ENCODE measurements at regions not wholly inside any gene's neighbourhood (a gene's known extent, or its start where the extent isn't known, plus 50 kb on each side); places are given as distances from the start of the nearest gene placed in this dataset.

DNA sequence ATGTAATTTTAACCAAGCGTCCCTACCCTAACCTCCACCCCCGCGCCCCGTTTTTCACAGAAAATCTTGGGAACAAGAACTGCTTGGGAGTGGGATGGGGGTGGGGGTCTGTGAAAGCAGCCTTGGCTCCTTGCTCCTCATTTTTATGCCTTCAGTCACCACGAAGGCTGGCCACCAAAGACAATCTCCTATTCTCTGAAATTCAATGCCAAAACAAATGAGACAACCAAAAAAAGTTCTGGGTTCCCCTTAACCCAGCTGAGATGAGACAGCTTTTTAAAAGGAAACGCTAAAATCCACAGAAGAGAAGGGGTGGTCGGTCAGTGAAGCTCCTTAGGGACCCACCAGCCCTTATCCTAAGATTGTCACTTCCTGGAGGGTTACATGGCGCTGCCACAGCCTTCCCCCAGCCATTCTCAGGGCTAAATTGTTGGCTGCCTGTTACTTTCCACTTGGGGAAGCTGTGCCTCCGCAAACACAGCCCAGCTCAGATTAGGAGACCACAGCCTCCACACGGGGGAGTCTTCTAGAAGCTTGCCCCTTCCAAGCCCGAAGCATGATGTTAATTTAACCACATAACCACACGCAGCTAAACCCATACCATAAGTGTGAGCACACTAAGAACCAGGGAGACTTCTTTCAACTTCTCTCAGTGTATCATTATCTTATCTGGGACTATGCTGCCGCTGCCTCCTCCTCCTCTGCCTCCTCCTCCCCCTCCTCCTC lies 136.3 kb downstream of the FOXD1 start:
- H3K27ac ChIP-seq (ENCODE audit: low read depth, low read length, poor library complexity, severe bottlenecking), result no peak overlapping the region
- DNase-seq (ENCODE audit: low spot score), result peak; percentile 4
- H3K4me1 ChIP-seq (ENCODE audit: insufficient read depth, low read length, poor library complexity, severe bottlenecking), result no peaks in the 10 kb centered on the region
- no peaks in the 10 kb centered on the region for H3K79me2 ChIP-seq (ENCODE audit: insufficient read depth, low read depth, low read length)
- ChIA-PET CTCF (ENCODE audit: unreplicated experiment) (no interaction called here), POLR2A (no interaction called here)
- H3K9me3 ChIP-seq (ENCODE audit: low read length), result no peaks in the 10 kb centered on the region
- TF ChIP-seq EZH2phosphoT487 (IDR thresholded peaks at IDR 0.05; ENCODE audit: borderline replicate concordance, low read depth, low read length), result no peak
- TF ChIP-seq, protein P1, sequence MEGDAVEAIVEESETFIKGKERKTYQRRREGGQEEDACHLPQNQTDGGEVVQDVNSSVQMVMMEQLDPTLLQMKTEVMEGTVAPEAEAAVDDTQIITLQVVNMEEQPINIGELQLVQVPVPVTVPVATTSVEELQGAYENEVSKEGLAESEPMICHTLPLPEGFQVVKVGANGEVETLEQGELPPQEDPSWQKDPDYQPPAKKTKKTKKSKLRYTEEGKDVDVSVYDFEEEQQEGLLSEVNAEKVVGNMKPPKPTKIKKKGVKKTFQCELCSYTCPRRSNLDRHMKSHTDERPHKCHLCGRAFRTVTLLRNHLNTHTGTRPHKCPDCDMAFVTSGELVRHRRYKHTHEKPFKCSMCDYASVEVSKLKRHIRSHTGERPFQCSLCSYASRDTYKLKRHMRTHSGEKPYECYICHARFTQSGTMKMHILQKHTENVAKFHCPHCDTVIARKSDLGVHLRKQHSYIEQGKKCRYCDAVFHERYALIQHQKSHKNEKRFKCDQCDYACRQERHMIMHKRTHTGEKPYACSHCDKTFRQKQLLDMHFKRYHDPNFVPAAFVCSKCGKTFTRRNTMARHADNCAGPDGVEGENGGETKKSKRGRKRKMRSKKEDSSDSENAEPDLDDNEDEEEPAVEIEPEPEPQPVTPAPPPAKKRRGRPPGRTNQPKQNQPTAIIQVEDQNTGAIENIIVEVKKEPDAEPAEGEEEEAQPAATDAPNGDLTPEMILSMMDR (conservative IDR thresholded peaks at IDR 0.05; ENCODE audit: low read length), result no peak
- no peaks in the 10 kb centered on the region for H3K9me2 ChIP-seq (ENCODE audit: insufficient read depth, low read length)
- intact Hi-C loops (cut with micrococcal nuclease; ENCODE audit: unreplicated experiment), result no loop called here
- no peaks in the 10 kb centered on the region for H4K20me1 ChIP-seq (ENCODE audit: insufficient read depth, low read length)
- no peaks in the 10 kb centered on the region for H3K36me3 ChIP-seq (ENCODE audit: insufficient read depth, low read length)
- no peak overlapping the region for H2AFZ ChIP-seq (ENCODE audit: low read length)
- no TSS peak for BruUV-seq (replicated peaks)
- H3K4me3 ChIP-seq (ENCODE audit: low read depth, low read length, poor library complexity, severe bottlenecking), result no peak overlapping the region
- no peak overlapping the region for H3K4me2 ChIP-seq (ENCODE audit: low read length)

DNA sequence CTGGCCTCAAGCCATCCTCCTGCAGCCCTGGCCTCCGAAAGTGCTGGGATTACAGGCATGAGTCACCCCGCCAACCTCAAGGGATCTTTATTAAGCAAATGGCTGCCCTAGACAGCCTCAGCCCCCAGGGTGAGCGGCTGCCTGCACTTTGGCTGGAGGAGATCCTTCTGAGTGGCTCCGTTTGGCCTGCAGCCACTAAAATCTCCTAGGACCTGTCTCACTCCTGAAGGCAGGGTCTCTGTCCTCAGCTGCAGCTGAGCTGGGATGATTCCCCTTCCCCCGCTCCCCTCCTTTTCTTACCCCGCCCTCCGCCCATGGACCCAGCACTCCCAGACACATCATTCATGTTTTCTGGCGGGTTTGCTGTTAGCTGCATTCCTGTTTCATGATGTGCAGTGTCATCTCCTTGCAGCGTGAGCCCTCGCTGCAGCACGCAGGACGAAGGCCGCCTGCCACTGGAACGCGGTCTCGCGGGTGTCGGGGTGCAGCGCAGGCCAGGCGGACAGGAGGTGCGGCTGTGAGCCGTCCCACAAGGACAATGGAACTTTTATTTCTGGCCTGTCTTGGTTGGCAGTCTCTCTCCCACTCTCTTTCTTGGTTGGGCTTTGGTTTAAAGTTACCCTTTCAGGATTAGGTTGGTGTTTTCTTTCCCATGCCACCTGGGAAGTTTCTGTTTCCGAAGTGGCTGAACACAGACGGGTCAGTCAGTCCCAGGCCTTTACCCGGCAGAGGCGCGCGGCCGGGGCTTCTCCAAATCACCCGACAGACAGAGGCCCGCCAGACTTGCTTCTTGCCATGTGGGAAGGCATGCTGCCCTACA lies 137.1 kb downstream of the FOXD1 start:
- Histone ChIP-seq H3K36me3 (ENCODE audit: insufficient read depth, low read length) (no peaks in the 10 kb centered on the region), H3K79me2 (ENCODE audit: insufficient read depth, low read depth, low read length) (no peaks in the 10 kb centered on the region), H3K27ac (ENCODE audit: low read depth, low read length, poor library complexity, severe bottlenecking) (no peak overlapping the region), H2AFZ (ENCODE audit: low read length) (no peak overlapping the region), H4K20me1 (ENCODE audit: insufficient read depth, low read length) (no peaks in the 10 kb centered on the region), H3K4me2 (ENCODE audit: low read length) (no peak overlapping the region), H3K4me1 (ENCODE audit: insufficient read depth, low read length, poor library complexity, severe bottlenecking) (no peaks in the 10 kb centered on the region), H3K9me2 (ENCODE audit: insufficient read depth, low read length) (no peaks in the 10 kb centered on the region), H3K9me3 (ENCODE audit: low read length) (no peaks in the 10 kb centered on the region), H3K4me3 (ENCODE audit: low read depth, low read length, poor library complexity, severe bottlenecking) (no peak overlapping the region)
- TF ChIP-seq EZH2phosphoT487 (IDR thresholded peaks at IDR 0.05; ENCODE audit: borderline replicate concordance, low read depth, low read length), result no peak
- TF ChIP-seq, protein P1 (conservative IDR thresholded peaks at IDR 0.05; ENCODE audit: low read length), result no peak
- intact Hi-C loops (cut with micrococcal nuclease; ENCODE audit: unreplicated experiment), result no loop called here
- POLR2A ChIA-PET, result interaction anchor here (0.7 kb wide), 1 partner anchor 1427 kb away, joined by 3 read pairs; no protein-coding TSS in a partner anchor
- CTCF ChIA-PET (ENCODE audit: unreplicated experiment), result no interaction called here
- no peak for DNase-seq (ENCODE audit: low spot score)
- no TSS peak for BruUV-seq (replicated peaks)
